Coronary artery (tissue), 2 donors: ENCODE measurements at regions not wholly inside any gene's neighbourhood (a gene's known extent, or its start where the extent isn't known, plus 50 kb on each side); places are given as distances from the start of the nearest gene placed in this dataset.
A peak's percentile ranks its signal among the peaks of the same experiment; 100 is the strongest.

Experiments used
- DNase-seq: peaks from one replicate; pipeline ENCODE4 v3.0.0-alpha.2; 2017; ENCODE audit warnings: low spot score
- H3K27ac ChIP-seq, 2 donors: fragments of 200-600 bp; sonication (generic); one replicate each; pipeline ENCODE4 v1.5.1; 2016 to 2019
- H3K4me3 ChIP-seq: fragments of 200-600 bp; sonication (generic); 2 replicates; pipeline ENCODE4 v1.5.1; 2016; ENCODE audit warnings: mild to moderate bottlenecking, moderate library complexity
- TF ChIP-seq, protein P1 (sequence below): fragments of 200-600 bp; sonication (generic); IDR thresholded peaks from one replicate; pipeline ENCODE4 v1.5.1; 2019; ENCODE audit warnings: antibody characterized with exemption

DNA sequence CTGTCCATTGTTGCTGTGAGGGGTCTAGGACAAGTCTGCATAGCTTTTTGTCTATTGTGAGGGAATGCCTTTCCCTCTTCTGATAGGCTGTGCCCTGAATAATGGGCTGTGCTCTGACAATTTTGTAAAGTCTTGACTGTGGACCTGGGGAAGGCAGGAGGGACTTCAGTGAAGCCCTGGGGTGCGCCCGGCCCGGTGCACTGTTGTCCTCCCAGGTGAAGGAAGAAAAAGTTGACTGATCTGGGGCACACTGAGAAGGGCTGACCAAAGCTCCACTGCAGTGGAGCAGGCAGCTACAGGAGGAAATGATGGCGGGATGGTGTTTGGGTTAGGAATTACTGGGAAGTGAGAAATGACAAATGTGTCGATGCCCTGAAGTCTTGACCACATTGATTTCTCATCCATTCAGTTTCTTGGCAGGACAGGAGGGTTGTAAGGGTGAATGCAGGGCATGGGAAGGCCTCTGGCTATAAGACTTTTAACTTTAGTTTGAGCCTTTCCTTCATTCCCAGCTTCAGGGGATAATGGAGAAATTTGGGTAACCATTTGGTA lies 224.0 kb upstream of the CST7 start:
- no peak overlapping the region for H3K27ac ChIP-seq
- peak; percentile 57 for DNase-seq
- TF ChIP-seq, protein P1, sequence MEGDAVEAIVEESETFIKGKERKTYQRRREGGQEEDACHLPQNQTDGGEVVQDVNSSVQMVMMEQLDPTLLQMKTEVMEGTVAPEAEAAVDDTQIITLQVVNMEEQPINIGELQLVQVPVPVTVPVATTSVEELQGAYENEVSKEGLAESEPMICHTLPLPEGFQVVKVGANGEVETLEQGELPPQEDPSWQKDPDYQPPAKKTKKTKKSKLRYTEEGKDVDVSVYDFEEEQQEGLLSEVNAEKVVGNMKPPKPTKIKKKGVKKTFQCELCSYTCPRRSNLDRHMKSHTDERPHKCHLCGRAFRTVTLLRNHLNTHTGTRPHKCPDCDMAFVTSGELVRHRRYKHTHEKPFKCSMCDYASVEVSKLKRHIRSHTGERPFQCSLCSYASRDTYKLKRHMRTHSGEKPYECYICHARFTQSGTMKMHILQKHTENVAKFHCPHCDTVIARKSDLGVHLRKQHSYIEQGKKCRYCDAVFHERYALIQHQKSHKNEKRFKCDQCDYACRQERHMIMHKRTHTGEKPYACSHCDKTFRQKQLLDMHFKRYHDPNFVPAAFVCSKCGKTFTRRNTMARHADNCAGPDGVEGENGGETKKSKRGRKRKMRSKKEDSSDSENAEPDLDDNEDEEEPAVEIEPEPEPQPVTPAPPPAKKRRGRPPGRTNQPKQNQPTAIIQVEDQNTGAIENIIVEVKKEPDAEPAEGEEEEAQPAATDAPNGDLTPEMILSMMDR, result no peak
- H3K4me3 ChIP-seq, result no peak overlapping the region

DNA sequence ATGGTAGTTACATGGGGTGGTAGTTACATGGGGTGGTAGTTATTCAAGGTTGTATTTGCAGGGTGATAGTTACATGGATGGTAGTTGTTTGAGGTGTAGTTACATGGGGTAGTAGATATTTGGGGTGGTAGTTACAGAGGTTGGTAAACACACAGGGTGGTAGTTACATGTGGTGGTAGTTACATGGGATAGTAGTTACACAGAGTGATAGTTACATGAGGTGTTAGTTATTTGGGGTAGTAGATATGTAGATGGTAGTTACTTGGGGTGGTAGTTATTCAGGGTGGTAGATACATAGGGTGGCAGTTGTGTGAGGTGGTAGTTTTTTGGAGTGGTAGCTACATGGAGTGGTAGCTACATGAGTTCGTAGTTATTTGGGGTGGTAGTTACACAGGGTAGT lies 221.3 kb upstream of the CST7 start:
- DNase-seq, result no peak

DNA sequence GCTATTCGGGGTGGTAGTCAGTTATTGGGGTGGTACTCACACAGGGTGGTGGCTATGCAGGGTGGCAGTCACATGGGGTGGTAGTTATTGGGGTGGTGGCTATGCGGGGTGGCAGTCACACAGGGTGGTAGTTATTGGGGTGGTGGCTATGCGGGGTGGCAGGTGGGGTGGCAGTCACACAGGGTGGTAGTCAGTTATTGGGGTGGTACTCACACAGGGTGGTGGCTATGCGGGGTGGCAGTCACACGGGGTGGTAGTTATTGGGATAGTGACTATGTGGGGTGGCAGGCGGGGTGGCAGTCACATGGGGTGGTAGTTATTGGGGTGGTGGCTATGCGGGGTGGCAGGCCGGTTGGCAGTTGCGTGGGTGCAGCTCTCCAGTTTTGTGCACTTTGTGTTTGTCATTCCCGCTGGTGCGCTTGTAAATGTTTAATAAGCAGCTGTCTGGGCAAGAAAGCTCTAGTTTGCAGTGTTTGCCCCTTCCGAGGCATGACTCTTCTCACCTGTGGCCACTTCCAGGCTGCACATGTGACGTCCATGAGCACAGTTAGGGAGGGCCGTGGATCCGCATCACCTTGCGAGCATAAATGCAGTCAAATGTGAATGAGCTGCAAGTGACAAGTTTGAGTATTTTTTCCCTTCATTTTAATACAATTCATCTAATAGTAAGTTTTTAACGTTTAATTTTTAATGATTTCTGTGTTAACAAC lies 219.0 kb upstream of the CST7 start:
- DNase-seq, result no peak
- no peak overlapping the region for H3K27ac ChIP-seq
- TF ChIP-seq, protein P1, result no peak
- no peak overlapping the region for H3K4me3 ChIP-seq

More for the DNA sequence above, 221.3 kb upstream of the CST7 start:
- no peak overlapping the region for H3K27ac ChIP-seq
- TF ChIP-seq, protein P1, result no peak
- no peak overlapping the region for H3K4me3 ChIP-seq

DNA sequence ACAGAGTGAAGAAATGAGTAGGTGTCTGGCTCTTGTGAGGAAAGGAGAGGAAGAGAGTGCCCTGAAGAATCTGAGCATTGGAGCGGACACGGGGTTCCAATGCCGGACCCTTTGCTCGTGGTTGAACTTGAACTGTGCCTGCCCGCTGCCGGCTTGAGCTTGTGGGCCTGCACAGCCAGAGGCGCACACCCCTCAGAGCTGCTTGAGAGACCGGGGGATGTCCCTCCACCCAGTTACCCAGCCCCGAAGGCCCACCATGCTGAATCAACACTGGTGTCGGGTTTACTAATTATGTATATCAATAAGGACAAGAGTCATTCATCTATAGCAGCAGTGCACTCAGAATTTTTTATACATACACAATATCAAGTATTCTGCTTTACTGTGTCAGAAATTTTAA lies 218.3 kb upstream of the CST7 start:
- TF ChIP-seq, protein P1, result no peak

DNA sequence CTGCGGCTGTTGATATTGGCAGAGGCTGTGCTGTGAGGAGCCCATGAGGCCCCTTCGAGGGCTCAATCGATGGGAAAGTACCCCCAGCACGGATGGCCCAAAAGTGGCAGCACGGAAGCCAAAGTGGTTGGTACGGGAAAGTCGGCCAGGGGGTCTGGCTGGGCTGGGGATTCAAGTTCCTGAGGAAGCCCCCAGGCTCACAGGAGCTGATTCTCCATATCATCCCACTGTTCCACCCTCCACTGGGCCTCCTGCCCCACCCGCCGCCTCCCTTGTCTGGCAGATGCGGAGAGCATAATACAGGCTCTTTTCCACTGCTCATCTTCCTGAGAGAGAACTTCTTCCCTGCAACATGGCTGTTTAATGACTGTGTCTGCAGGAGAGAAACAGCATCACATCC lies 217.8 kb upstream of the CST7 start:
- no peak for DNase-seq
- H3K27ac ChIP-seq, result no peak overlapping the region
- TF ChIP-seq, protein P1, result no peak
- H3K4me3 ChIP-seq, result no peak overlapping the region

More for the DNA sequence above, 218.3 kb upstream of the CST7 start:
- no peak overlapping the region for H3K4me3 ChIP-seq
- no peak for DNase-seq
- H3K27ac ChIP-seq, result no peak overlapping the region

DNA sequence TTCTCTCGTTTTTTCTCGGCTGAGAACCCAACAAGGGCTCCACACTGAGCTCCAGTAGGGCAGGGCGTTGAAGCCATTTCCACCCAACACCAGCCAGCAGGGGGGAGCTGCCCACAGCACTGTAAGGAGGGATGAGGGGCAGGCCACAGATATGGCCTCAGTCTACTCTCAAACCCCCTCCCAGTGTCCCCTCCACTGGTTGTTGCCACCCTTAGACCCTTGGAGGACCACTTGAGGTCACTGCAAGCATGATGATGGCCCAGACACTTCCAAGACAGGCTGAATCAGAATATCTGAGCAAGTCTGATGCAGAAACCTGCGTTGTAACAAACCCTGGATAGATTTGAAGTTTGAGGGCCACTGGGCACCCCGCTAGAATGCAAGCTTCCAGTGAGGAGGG lies 217.0 kb upstream of the CST7 start:
- DNase-seq, result no peak
- H3K27ac ChIP-seq, result no peak overlapping the region
- H3K4me3 ChIP-seq, result no peak overlapping the region
- TF ChIP-seq, protein P1, result no peak

DNA sequence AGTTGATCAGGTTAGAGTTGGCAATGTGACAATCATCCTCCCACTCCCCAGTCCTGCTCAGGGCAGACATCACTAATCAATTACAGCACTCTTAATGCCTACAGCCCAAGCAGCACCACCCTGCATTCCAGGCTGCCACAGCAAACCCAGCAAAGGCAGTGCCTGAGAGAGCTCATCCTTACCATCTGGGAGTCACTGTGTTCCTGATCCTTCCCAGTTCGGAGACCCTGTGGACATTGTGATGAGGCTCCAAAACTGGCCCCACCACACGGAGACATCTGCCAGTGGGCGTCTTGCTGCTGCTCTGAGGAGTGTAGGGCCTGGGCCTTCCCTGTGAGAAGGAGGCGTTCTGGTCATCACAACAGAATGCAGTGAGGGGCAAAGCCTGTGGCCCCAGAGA lies 216.5 kb upstream of the CST7 start:
- H3K27ac ChIP-seq, result no peak overlapping the region
- no peak for DNase-seq
- TF ChIP-seq, protein P1, result no peak
- H3K4me3 ChIP-seq, result no peak overlapping the region
